Progenitor cell of endocrine pancreas (in vitro differentiated cells): ENCODE measurements at regions not wholly inside any gene's neighbourhood (a gene's known extent, or its start where the extent isn't known, plus 50 kb on each side); places are given as distances from the start of the nearest gene placed in this dataset.
A peak's percentile ranks its signal among the peaks of the same experiment; 100 is the strongest.

Experiments
- DNase-seq: peaks from one replicate; pipeline ENCODE4 v3.0.0; 2021; ENCODE audit warnings: low spot score; ENCODE audit not compliant: unreplicated experiment
- H3K27ac Mint-ChIP-seq: 2 replicates; pipeline ENCODE4 v1.8.0; 2021; ENCODE audit warnings: mild to moderate bottlenecking, moderate library complexity, mixed read lengths
- H3K27me3 Mint-ChIP-seq: 2 replicates; pipeline ENCODE4 v1.8.0; 2021; ENCODE audit warnings: mixed read lengths
- H3K36me3 Mint-ChIP-seq: 2 replicates; pipeline ENCODE4 v1.8.0; 2022; ENCODE audit warnings: mixed read lengths; ENCODE audit not compliant: insufficient read depth
- H3K4me1 Mint-ChIP-seq: 2 replicates; pipeline ENCODE4 v1.8.0; 2021; ENCODE audit warnings: low read depth, mixed read lengths
- H3K4me3 Mint-ChIP-seq: 2 replicates; pipeline ENCODE4 v1.8.0; 2021; ENCODE audit warnings: low read depth, mild to moderate bottlenecking, moderate library complexity, mixed read lengths
- H3K9me3 Mint-ChIP-seq: 2 replicates; pipeline ENCODE4 v1.8.0; 2021; ENCODE audit warnings: low read depth, mixed read lengths
- CTCF ChIP-seq: fragments of 200-600 bp; sonication (generic); IDR thresholded peaks from one replicate; pipeline ENCODE4 v1.5.0; 2021; ENCODE audit warnings: antibody characterized with exemption, mild to moderate bottlenecking; ENCODE audit not compliant: unreplicated experiment

- Mint-ChIP-seq H3K4me3 (no peak overlapping the region), H3K27me3 (no peaks in the 10 kb centered on the region), H3K27ac (peak overlapping the region; percentile 11), H3K4me1 (peaks cover 18% of the 10 kb centered on the region), H3K9me3 (peaks cover 14% of the 10 kb centered on the region), H3K36me3 (peaks cover 3% of the 10 kb centered on the region)
- TF ChIP-seq CTCF = no peak
- no peak for DNase-seq
Measured at GRCh38 chr12:19641235-19642080, 202.2 kb downstream of the AEBP2 start.

GRCh38 chr12:19642345-19642744, 203.1 kb downstream of the AEBP2 start:
- no peak overlapping the region for H3K4me3 Mint-ChIP-seq
- no peak for DNase-seq
- peaks cover 15% of the 10 kb centered on the region for H3K4me1 Mint-ChIP-seq
- no peaks in the 10 kb centered on the region for H3K27me3 Mint-ChIP-seq
- TF ChIP-seq CTCF = no peak
- H3K36me3 Mint-ChIP-seq = peaks cover 3% of the 10 kb centered on the region
- H3K27ac Mint-ChIP-seq = no peak overlapping the region
- H3K9me3 Mint-ChIP-seq = peaks cover 19% of the 10 kb centered on the region

GRCh38 chr12:19643635-19644034, 204.3 kb downstream of the AEBP2 start:
- H3K9me3 Mint-ChIP-seq = peaks cover 19% of the 10 kb centered on the region
- peaks cover 3% of the 10 kb centered on the region for H3K36me3 Mint-ChIP-seq
- peak; percentile 64 for TF ChIP-seq CTCF
- peaks cover 12% of the 10 kb centered on the region for H3K4me1 Mint-ChIP-seq
- no peak for DNase-seq
- H3K27me3 Mint-ChIP-seq = no peaks in the 10 kb centered on the region
- H3K4me3 Mint-ChIP-seq = no peak overlapping the region
- H3K27ac Mint-ChIP-seq = no peak overlapping the region

GRCh38 chr12:19644571-19644970, 205.3 kb downstream of the AEBP2 start:
- H3K4me1 Mint-ChIP-seq = peaks cover 12% of the 10 kb centered on the region
- H3K9me3 Mint-ChIP-seq = peaks cover 20% of the 10 kb centered on the region
- no peak overlapping the region for H3K4me3 Mint-ChIP-seq
- DNase-seq = no peak
- H3K36me3 Mint-ChIP-seq = peaks cover 3% of the 10 kb centered on the region
- no peak for TF ChIP-seq CTCF
- H3K27ac Mint-ChIP-seq = no peak overlapping the region
- no peaks in the 10 kb centered on the region for H3K27me3 Mint-ChIP-seq

- TF ChIP-seq CTCF = no peak
- H3K9me3 Mint-ChIP-seq = peaks cover 20% of the 10 kb centered on the region
- DNase-seq = no peak
- H3K36me3 Mint-ChIP-seq = peaks cover 3% of the 10 kb centered on the region
- H3K4me1 Mint-ChIP-seq = peaks cover 11% of the 10 kb centered on the region
- H3K27me3 Mint-ChIP-seq = no peaks in the 10 kb centered on the region
- H3K4me3 Mint-ChIP-seq = no peak overlapping the region
- no peak overlapping the region for H3K27ac Mint-ChIP-seq
Measured at GRCh38 chr12:19645823-19646222, 206.5 kb downstream of the AEBP2 start.
